ENCODE measurements at regions not wholly inside any gene's neighbourhood (a gene's known extent, or its start where the extent isn't known, plus 50 kb on each side); places are given as distances from the start of the nearest gene placed in this dataset.

GRCh38 chr21:24179110-24179509, 1428.2 kb downstream of the MRPL39 start:
- H3K4me1 ChIP-seq (ENCODE audit: insufficient read depth, low read length): no peaks in the 10 kb centered on the region
- H3K27ac ChIP-seq (ENCODE audit: low read length): no peak overlapping the region
- H3K9me3 ChIP-seq (ENCODE audit: insufficient read depth, low read depth, low read length): peaks cover 5% of the 10 kb centered on the region
- H3K36me3 ChIP-seq (ENCODE audit: insufficient read depth, low read depth, low read length): no peaks in the 10 kb centered on the region
- no peak overlapping the region for H3K9ac ChIP-seq (ENCODE audit: low read depth, low read length)
- no peak overlapping the region for H3K4me3 ChIP-seq (ENCODE audit: low read length)
- H3K27me3 ChIP-seq (ENCODE audit: insufficient read depth, low read length): no peaks in the 10 kb centered on the region

- H3K27me3 ChIP-seq (ENCODE audit: insufficient read depth, low read length): no peaks in the 10 kb centered on the region
- H3K27ac ChIP-seq (ENCODE audit: low read length): no peak overlapping the region
- H3K36me3 ChIP-seq (ENCODE audit: insufficient read depth, low read depth, low read length): no peaks in the 10 kb centered on the region
- H3K4me1 ChIP-seq (ENCODE audit: insufficient read depth, low read length): no peaks in the 10 kb centered on the region
- no peak overlapping the region for H3K4me3 ChIP-seq (ENCODE audit: low read length)
- H3K9me3 ChIP-seq (ENCODE audit: insufficient read depth, low read depth, low read length): peaks cover 5% of the 10 kb centered on the region; the same call in 1 of the 2 replicates
- no peak overlapping the region for H3K9ac ChIP-seq (ENCODE audit: low read depth, low read length)
Measured at GRCh38 chr21:24175106-24175505, 1432.2 kb downstream of the MRPL39 start.

GRCh38 chr21:24171736-24172135, 1435.5 kb downstream of the MRPL39 start:
- Histone ChIP-seq H3K27ac (ENCODE audit: low read length) (no peak overlapping the region), H3K9ac (ENCODE audit: low read depth, low read length) (no peak overlapping the region), H3K9me3 (ENCODE audit: insufficient read depth, low read depth, low read length) (no peaks in the 10 kb centered on the region), H3K27me3 (ENCODE audit: insufficient read depth, low read length) (no peaks in the 10 kb centered on the region), H3K4me3 (ENCODE audit: low read length) (no peak overlapping the region), H3K4me1 (ENCODE audit: insufficient read depth, low read length) (no peaks in the 10 kb centered on the region), H3K36me3 (ENCODE audit: insufficient read depth, low read depth, low read length) (no peaks in the 10 kb centered on the region)

- H3K4me1 ChIP-seq (ENCODE audit: insufficient read depth, low read length): no peaks in the 10 kb centered on the region
- no peaks in the 10 kb centered on the region for H3K36me3 ChIP-seq (ENCODE audit: insufficient read depth, low read depth, low read length)
- H3K9me3 ChIP-seq (ENCODE audit: insufficient read depth, low read depth, low read length): no peaks in the 10 kb centered on the region
- no peak overlapping the region for H3K9ac ChIP-seq (ENCODE audit: low read depth, low read length)
- H3K27me3 ChIP-seq (ENCODE audit: insufficient read depth, low read length): no peaks in the 10 kb centered on the region
- no peak overlapping the region for H3K27ac ChIP-seq (ENCODE audit: low read length)
- H3K4me3 ChIP-seq (ENCODE audit: low read length): no peak overlapping the region
Measured at GRCh38 chr21:24163539-24163938, 1443.7 kb downstream of the MRPL39 start.

GRCh38 chr21:24160528-24160927, 1446.8 kb downstream of the MRPL39 start:
- Histone ChIP-seq H3K4me3 (ENCODE audit: low read length) (no peak overlapping the region), H3K27me3 (ENCODE audit: insufficient read depth, low read length) (no peaks in the 10 kb centered on the region)

GRCh38 chr21:24153137-24153536, 1454.1 kb downstream of the MRPL39 start:
- Histone ChIP-seq H3K27me3 (ENCODE audit: insufficient read depth, low read length) (no peaks in the 10 kb centered on the region), H3K4me3 (ENCODE audit: low read length) (no peak overlapping the region), H3K36me3 (ENCODE audit: insufficient read depth, low read depth, low read length) (no peaks in the 10 kb centered on the region), H3K4me1 (ENCODE audit: insufficient read depth, low read length) (no peaks in the 10 kb centered on the region), H3K27ac (ENCODE audit: low read length) (no peak overlapping the region), H3K9me3 (ENCODE audit: insufficient read depth, low read depth, low read length) (no peaks in the 10 kb centered on the region), H3K9ac (ENCODE audit: low read depth, low read length) (no peak overlapping the region)

More at GRCh38 chr21:24160528-24160927, 1446.8 kb downstream of the MRPL39 start:
- H3K36me3 ChIP-seq (ENCODE audit: insufficient read depth, low read depth, low read length): no peaks in the 10 kb centered on the region
- no peak overlapping the region for H3K9ac ChIP-seq (ENCODE audit: low read depth, low read length)
- no peaks in the 10 kb centered on the region for H3K9me3 ChIP-seq (ENCODE audit: insufficient read depth, low read depth, low read length)
- no peak overlapping the region for H3K27ac ChIP-seq (ENCODE audit: low read length)
- H3K4me1 ChIP-seq (ENCODE audit: insufficient read depth, low read length): no peaks in the 10 kb centered on the region

GRCh38 chr21:24150753-24151152, 1456.5 kb downstream of the MRPL39 start:
- no peak overlapping the region for H3K27ac ChIP-seq (ENCODE audit: low read length)

GRCh38 chr21:24148461-24148860, 1458.8 kb downstream of the MRPL39 start:
- Histone ChIP-seq H3K36me3 (ENCODE audit: insufficient read depth, low read depth, low read length) (no peaks in the 10 kb centered on the region), H3K4me1 (ENCODE audit: insufficient read depth, low read length) (no peaks in the 10 kb centered on the region), H3K9me3 (ENCODE audit: insufficient read depth, low read depth, low read length) (no peaks in the 10 kb centered on the region), H3K4me3 (ENCODE audit: low read length) (no peak overlapping the region), H3K27me3 (ENCODE audit: insufficient read depth, low read length) (no peaks in the 10 kb centered on the region), H3K9ac (ENCODE audit: low read depth, low read length) (no peak overlapping the region), H3K27ac (ENCODE audit: low read length) (no peak overlapping the region)

More at GRCh38 chr21:24150753-24151152, 1456.5 kb downstream of the MRPL39 start:
- H3K9ac ChIP-seq (ENCODE audit: low read depth, low read length): no peak overlapping the region
- H3K9me3 ChIP-seq (ENCODE audit: insufficient read depth, low read depth, low read length): no peaks in the 10 kb centered on the region
- no peak overlapping the region for H3K4me3 ChIP-seq (ENCODE audit: low read length)
- H3K36me3 ChIP-seq (ENCODE audit: insufficient read depth, low read depth, low read length): no peaks in the 10 kb centered on the region
- no peaks in the 10 kb centered on the region for H3K27me3 ChIP-seq (ENCODE audit: insufficient read depth, low read length)
- no peaks in the 10 kb centered on the region for H3K4me1 ChIP-seq (ENCODE audit: insufficient read depth, low read length)

GRCh38 chr21:24147674-24148073, 1459.6 kb downstream of the MRPL39 start:
- Histone ChIP-seq H3K27ac (ENCODE audit: low read length) (no peak overlapping the region), H3K36me3 (ENCODE audit: insufficient read depth, low read depth, low read length) (no peaks in the 10 kb centered on the region), H3K4me1 (ENCODE audit: insufficient read depth, low read length) (no peaks in the 10 kb centered on the region), H3K9me3 (ENCODE audit: insufficient read depth, low read depth, low read length) (no peaks in the 10 kb centered on the region), H3K27me3 (ENCODE audit: insufficient read depth, low read length) (no peaks in the 10 kb centered on the region), H3K9ac (ENCODE audit: low read depth, low read length) (no peak overlapping the region), H3K4me3 (ENCODE audit: low read length) (no peak overlapping the region)

- Histone ChIP-seq H3K4me1 (ENCODE audit: insufficient read depth, low read length) (no peaks in the 10 kb centered on the region), H3K27ac (ENCODE audit: low read length) (no peak overlapping the region), H3K9ac (ENCODE audit: low read depth, low read length) (no peak overlapping the region), H3K9me3 (ENCODE audit: insufficient read depth, low read depth, low read length) (no peaks in the 10 kb centered on the region), H3K36me3 (ENCODE audit: insufficient read depth, low read depth, low read length) (no peaks in the 10 kb centered on the region), H3K27me3 (ENCODE audit: insufficient read depth, low read length) (no peaks in the 10 kb centered on the region), H3K4me3 (ENCODE audit: low read length) (no peak overlapping the region)
Measured at GRCh38 chr21:24131056-24131455, 1476.2 kb downstream of the MRPL39 start.

- H3K27me3 ChIP-seq (ENCODE audit: insufficient read depth, low read length): no peaks in the 10 kb centered on the region
- no peak overlapping the region for H3K27ac ChIP-seq (ENCODE audit: low read length)
- H3K4me3 ChIP-seq (ENCODE audit: low read length): no peak overlapping the region
- no peaks in the 10 kb centered on the region for H3K9me3 ChIP-seq (ENCODE audit: insufficient read depth, low read depth, low read length)
- no peaks in the 10 kb centered on the region for H3K4me1 ChIP-seq (ENCODE audit: insufficient read depth, low read length)
- no peaks in the 10 kb centered on the region for H3K36me3 ChIP-seq (ENCODE audit: insufficient read depth, low read depth, low read length)
- H3K9ac ChIP-seq (ENCODE audit: low read depth, low read length): no peak overlapping the region
Measured at GRCh38 chr21:24127651-24128050, 1479.6 kb downstream of the MRPL39 start.

GRCh38 chr21:24123785-24124184, 1483.5 kb downstream of the MRPL39 start:
- Histone ChIP-seq H3K4me3 (ENCODE audit: low read length) (no peak overlapping the region), H3K36me3 (ENCODE audit: insufficient read depth, low read depth, low read length) (no peaks in the 10 kb centered on the region), H3K27me3 (ENCODE audit: insufficient read depth, low read length) (no peaks in the 10 kb centered on the region), H3K9me3 (ENCODE audit: insufficient read depth, low read depth, low read length) (no peaks in the 10 kb centered on the region), H3K9ac (ENCODE audit: low read depth, low read length) (no peak overlapping the region), H3K27ac (ENCODE audit: low read length) (no peak overlapping the region), H3K4me1 (ENCODE audit: insufficient read depth, low read length) (no peaks in the 10 kb centered on the region)
